ENCODE measurements at regions not wholly inside any gene's neighbourhood (a gene's known extent, or its start where the extent isn't known, plus 50 kb on each side); places are given as distances from the start of the nearest gene placed in this dataset.
A peak's percentile ranks its signal among the peaks of the same experiment; 100 is the strongest.

DNA sequence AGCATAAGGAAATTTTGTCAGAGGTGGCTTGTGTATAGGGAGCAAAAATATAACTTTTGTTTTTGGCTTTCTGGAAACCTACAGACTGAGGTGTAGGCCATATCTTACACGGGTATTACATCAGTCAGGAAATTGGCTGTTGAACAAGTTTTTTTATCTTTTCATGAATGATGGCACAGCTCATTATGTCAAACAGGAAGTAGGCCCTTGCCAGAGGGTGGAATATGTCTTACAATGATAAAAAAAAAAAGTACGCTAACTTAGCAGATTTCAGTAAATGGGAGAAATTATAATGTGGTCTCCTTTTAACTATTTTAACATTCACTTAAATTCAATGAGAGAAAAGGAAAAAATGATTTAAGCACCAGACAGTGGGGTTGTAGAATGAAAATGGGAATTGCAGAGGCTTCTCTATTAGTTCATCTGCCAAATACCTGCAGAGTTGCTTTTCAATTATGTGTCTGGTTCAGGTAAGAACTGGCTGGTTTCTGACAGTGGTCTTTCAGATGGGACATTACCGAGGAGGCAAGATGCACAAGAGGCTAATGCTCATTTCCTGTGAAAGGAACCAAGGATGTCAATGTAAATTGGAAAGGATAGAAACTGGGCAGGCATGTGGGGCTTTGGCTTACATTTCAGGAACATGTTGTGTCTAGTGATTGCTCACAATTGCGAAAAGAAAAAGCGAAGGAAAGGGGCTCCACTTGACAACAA is 169.9 kb downstream of the NNT start:
- Histone ChIP-seq H3K27me3 (no peaks in the 10 kb centered on the region), H3K36me3 (no peaks in the 10 kb centered on the region), H3K4me1 (peaks cover 0 to 16% (median 12%) of the 10 kb centered on the region in 4 donors), H3K4me3 (no peak overlapping the region), H3K9me3 (no peaks in the 10 kb centered on the region), H3K27ac (no peak overlapping the region)
- WGBS, 2 donors, result 69 to 74% methylated on average over 5 of the region's 5 CpGs
- TF ChIP-seq POLR2AphosphoS5 (IDR thresholded peaks at IDR 0.05) (peak in 1 of 4 donors; percentile 6), CTCF (IDR thresholded peaks at IDR 0.05) (no peak), POLR2A (IDR thresholded peaks at IDR 0.05) (no peak)
- intact Hi-C loops (cut with DNase I), result loop anchor here (5.0 kb wide), 1 partner anchor 614 kb away; the partner anchor contains the start of gene FGF10
- DNase-seq, result no peak

DNA sequence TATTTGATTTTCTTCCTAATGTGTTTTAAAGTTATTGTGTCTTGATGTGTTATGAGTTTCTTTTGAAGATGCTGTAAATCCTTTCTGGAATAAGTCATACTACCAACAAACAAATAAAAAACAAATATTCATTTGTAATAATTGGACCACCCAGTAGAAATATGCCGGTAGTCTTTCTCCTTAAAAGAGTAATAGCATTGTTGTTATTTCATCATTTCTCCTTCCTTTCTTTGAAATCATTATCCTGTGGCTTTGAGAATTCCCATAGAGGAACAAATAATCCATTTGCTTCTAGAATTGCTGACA is 169.4 kb downstream of the NNT start:
- Histone ChIP-seq H3K9me3 (no peaks in the 10 kb centered on the region), H3K27me3 (no peaks in the 10 kb centered on the region), H3K4me1 (peaks cover 0 to 16% (median 12%) of the 10 kb centered on the region in 4 donors), H3K4me3 (no peak overlapping the region), H3K27ac (no peak overlapping the region), H3K36me3 (no peaks in the 10 kb centered on the region)
- intact Hi-C loops (cut with DNase I), result loop anchor here (5.0 kb wide), 1 partner anchor 615 kb away; the partner anchor contains the start of gene FGF10
- no peak for DNase-seq
- 61 to 82% methylated on average over 1 of the region's 1 CpG for whole genome bisulfite sequencing, 2 donors
- TF ChIP-seq CTCF (IDR thresholded peaks at IDR 0.05), result no peak
- no peak for TF ChIP-seq POLR2A (IDR thresholded peaks at IDR 0.05)
- no peak for TF ChIP-seq POLR2AphosphoS5 (IDR thresholded peaks at IDR 0.05)
- TF ChIP-seq EP300 (IDR thresholded peaks at IDR 0.05), result no peak

DNA sequence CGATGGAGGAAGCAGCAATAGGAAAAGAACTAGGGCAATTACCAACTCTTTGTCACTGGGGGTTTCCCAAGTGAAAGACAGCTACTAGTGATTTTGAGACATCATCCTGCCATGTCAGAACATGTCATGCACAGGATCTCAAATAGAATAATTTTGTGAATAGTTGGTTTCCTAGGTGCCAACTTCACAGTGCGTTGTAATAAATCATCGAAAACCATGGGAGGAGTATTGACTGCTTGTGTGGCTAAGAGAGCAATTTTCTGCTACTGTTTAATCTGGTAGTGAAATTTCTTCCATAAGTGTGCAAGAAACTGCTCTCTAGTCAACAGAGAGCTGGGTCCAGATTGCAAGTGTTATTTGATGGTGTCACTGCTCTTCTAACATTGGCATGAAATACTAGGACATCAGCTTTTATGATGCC is 168.6 kb downstream of the NNT start:
- 88 to 95% methylated on average over 3 of the region's 3 CpGs for WGBS, 2 donors
- Histone ChIP-seq H3K27ac (no peak overlapping the region), H3K4me1 (peaks cover 0 to 16% (median 12%) of the 10 kb centered on the region in 4 donors), H3K4me3 (no peak overlapping the region), H3K9me3 (no peaks in the 10 kb centered on the region), H3K36me3 (no peaks in the 10 kb centered on the region), H3K27me3 (no peaks in the 10 kb centered on the region)
- DNase-seq, result no peak
- no peak for TF ChIP-seq POLR2AphosphoS5 (IDR thresholded peaks at IDR 0.05)
- no peak for TF ChIP-seq POLR2A (IDR thresholded peaks at IDR 0.05)
- TF ChIP-seq EP300 (IDR thresholded peaks at IDR 0.05), result no peak
- TF ChIP-seq CTCF (IDR thresholded peaks at IDR 0.05), result no peak
- intact Hi-C loops (cut with DNase I), result loop anchor here (5.0 kb wide), 1 partner anchor 616 kb away; the partner anchor contains the start of gene FGF10

DNA sequence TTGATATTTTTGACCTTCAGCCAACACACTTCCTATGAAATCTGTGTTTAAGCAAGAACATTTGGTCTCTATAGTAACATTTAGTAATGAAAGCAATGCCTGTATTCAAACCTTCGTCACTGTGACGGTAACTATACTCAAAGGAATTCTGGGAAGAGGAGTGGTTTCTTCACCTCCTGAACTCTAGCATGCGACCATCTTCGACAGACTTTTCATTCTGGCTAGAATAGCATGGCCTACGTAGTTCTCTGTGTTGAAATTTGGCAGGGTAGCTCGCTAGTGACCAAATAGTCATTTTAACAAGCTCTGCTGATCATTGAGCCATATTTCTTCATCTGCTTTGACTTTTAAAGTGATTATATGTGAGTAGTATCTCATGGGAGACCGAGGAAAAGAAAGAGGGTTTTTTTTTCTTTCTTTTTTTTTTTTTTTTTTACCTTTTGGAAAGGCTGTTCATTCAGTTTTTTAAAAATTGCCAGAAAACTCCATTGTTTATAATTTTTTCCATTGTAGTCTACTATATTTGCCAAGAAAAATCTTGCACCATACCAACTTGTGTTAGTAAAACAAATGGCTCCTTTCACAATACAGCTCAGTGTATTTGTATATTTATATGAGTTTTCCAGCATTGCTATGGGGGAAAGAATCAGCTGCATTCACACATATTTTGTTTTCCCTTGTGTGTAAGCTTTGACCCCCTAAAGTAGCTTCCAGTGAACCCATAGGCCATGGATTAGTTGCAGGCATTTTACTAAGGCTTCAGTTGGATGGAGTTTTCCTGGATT is 166.8 kb downstream of the NNT start:
- Histone ChIP-seq H3K27me3 (no peaks in the 10 kb centered on the region), H3K36me3 (no peaks in the 10 kb centered on the region), H3K4me3 (no peak overlapping the region), H3K9me3 (no peaks in the 10 kb centered on the region), H3K4me1 (peaks cover 0 to 15% (median 12%) of the 10 kb centered on the region in 4 donors), H3K27ac (peak overlapping the region; percentile 37 to 69 (median 51))
- whole genome bisulfite sequencing, 2 donors, result 61 to 66% methylated on average over 7 of the region's 7 CpGs
- intact Hi-C loops (cut with DNase I), result loop anchor here (5.0 kb wide), 1 partner anchor 618 kb away; the partner anchor contains the start of gene FGF10
- TF ChIP-seq POLR2AphosphoS5 (IDR thresholded peaks at IDR 0.05) (peak; percentile 48 to 83 (median 67)), POLR2A (IDR thresholded peaks at IDR 0.05) (no peak), EP300 (IDR thresholded peaks at IDR 0.05) (peak; percentile 62 to 92 (median 80))
- peak; percentile 87 for DNase-seq

Small RNA genes lying in the stretch of these regions (small RNA-seq; reads per million reads assigned to genes)
- gene RNU6-381P, result 0 reads per million in 3 donors
